B cell (primary cell): ENCODE measurements at regions not wholly inside any gene's neighbourhood (a gene's known extent, or its start where the extent isn't known, plus 50 kb on each side); places are given as distances from the start of the nearest gene placed in this dataset.

Experiments used
- EZH2 ChIP-seq: IDR thresholded peaks from 2 replicates; pipeline ENCODE4 v1.6.1; 2012; ENCODE audit warnings: borderline replicate concordance, low read depth, mild to moderate bottlenecking, moderate library complexity, low read length; ENCODE audit not compliant: insufficient read depth, poor library complexity, severe bottlenecking
- TF ChIP-seq, protein P1 (sequence below): fragments of 200-600 bp; IDR thresholded peaks from one replicate; pipeline ENCODE4 v1.8.0; 2022; ENCODE audit warnings: antibody characterized with exemption, mild to moderate bottlenecking

DNA sequence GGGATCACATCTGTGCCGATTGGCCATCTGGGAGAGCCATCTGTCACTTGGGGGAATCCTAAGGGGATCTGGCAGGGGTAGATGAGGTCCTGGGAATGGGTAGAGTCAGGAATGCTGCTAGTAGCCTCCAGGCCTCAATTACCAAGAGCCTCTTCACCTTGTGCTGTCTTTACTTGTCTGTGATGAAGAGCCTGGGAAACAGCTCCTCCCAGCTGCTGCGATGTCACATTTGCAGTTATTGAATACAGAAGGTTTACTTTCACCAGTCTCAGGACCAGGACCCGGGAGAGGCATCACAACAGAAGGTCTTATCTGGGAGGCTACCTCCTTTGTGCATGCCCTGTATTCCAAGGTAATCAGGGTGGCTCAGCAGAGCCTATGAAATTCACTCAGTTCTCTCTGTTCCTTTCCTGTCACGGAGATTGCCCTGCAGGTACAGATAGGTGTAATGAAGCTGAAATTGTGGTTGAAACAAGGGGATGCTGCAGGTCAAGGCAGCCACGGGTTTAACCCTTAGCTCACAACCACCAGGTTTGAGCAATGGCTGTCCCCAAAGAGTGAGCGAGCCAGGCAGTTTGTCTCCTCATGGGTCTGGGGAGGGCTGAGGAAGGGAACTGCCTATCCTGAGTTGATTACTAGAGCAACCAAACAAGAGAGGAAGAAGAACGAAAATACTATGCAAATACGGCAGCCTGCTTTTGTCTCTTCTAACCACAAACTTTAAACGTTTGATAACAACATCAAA, 298.9 kb upstream of the RORA start:
- TF ChIP-seq, protein P1, sequence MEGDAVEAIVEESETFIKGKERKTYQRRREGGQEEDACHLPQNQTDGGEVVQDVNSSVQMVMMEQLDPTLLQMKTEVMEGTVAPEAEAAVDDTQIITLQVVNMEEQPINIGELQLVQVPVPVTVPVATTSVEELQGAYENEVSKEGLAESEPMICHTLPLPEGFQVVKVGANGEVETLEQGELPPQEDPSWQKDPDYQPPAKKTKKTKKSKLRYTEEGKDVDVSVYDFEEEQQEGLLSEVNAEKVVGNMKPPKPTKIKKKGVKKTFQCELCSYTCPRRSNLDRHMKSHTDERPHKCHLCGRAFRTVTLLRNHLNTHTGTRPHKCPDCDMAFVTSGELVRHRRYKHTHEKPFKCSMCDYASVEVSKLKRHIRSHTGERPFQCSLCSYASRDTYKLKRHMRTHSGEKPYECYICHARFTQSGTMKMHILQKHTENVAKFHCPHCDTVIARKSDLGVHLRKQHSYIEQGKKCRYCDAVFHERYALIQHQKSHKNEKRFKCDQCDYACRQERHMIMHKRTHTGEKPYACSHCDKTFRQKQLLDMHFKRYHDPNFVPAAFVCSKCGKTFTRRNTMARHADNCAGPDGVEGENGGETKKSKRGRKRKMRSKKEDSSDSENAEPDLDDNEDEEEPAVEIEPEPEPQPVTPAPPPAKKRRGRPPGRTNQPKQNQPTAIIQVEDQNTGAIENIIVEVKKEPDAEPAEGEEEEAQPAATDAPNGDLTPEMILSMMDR, result no peak
- no peak for TF ChIP-seq EZH2
